ENCODE measurements at regions not wholly inside any gene's neighbourhood (a gene's known extent, or its start where the extent isn't known, plus 50 kb on each side); places are given as distances from the start of the nearest gene placed in this dataset.

- no peak for DNase-seq
Observed at GRCh38 chr4:116870686-116871085, 214.7 kb downstream of the TRAM1L1 start.

- no peak for DNase-seq
Observed at GRCh38 chr4:116866106-116866505, 219.3 kb downstream of the TRAM1L1 start.

DNA sequence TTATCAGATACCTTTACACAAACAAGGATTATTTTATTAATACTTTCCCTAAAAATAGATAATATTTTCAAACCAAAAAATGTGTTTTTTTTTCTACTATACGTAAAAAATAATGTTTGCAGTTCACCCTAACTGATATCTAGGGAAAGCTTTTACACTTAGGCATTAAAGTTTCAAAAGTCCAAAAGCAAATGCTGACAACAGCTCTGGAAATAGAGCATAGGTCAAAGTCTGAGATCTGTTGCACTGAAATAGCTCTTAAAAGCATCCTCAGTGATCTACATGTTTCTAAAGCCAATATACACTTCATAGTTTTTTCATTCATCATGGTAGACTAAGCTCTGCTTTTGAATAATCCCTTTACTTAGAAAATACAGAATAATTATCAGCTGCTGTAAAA, 222.8 kb downstream of the TRAM1L1 start:
- DNase-seq: no peak

- DNase-seq: no peak
Observed at GRCh38 chr4:116860891-116861290, 224.5 kb downstream of the TRAM1L1 start.

GRCh38 chr4:116849620-116850019, 235.8 kb downstream of the TRAM1L1 start:
- no peak for DNase-seq

- no peak for DNase-seq
Observed at GRCh38 chr4:116847616-116848015, 237.8 kb downstream of the TRAM1L1 start.

DNA sequence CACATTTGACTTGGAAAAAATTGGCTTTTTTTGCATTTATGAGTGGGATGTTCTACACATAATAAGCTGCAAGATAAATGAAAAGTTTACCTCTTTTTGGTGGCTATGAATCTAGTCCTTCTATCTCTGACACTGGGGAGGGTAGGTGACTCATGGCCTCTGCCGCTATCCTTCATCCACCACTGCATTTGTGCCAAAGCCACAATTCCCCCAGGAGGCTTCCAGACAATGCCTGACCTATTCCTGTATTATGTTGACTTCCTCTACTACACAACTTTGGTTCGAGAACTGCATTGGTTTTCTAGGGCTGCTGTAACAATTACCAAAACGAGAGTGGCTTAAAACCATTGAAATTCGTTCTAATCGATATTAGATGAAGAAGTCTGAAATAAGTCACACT, 245.6 kb downstream of the TRAM1L1 start:
- no peak for DNase-seq

DNA sequence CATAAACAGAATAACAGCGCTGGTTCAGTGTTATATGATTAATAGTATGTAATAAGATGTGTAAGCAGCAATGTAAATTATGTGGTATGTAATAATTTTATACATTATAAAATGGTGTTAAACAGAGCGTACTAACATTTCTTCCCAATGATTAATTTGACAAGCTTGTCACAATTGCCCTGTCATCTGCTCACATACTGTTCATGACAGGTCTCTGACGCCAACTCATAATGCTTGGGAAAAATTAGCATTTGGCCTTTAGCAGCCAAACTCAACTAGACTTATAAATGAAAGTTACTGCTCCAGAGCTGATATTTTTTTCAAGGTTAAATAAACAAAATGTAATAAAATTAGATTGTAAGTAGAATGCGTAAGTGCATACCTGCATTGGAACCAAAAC, 246.8 kb downstream of the TRAM1L1 start:
- DNase-seq: no peak

DNA sequence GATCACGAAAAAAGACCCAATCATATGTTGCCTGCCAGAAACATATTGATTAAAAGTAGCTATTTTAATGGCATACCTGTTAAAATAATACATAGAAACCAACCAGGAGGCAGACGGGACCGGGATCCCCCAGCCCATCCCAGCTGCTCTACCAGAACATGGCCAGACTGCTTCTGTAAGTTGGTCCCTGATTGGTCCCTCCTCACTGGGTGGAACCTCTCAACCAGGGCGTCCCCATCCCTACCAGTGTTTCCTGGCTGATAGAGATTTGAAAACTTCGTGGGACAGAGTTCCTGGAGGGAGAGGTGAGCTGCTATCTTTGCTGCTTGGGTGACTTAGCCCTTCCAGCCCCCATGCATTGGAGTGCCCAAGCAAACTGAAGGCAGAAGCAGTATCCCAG, 256.2 kb downstream of the TRAM1L1 start:
- no peak for DNase-seq

DNA sequence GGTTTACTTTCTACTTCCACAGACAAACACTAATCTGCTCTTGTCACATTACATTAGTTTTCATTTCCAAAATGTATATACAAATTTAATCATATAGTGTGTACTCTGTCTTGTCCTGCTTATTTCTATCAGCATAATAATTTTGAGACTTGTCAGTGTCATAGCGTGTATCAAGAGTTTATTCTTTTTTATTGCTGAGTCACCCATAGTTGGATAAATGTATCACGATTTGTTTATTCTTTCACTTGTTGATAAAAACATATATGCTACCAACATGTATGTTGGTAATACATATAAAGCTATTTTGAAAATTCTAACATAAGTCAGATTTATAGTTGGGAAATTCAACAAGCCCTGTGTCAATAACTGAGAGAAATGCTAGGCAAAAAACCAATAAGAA, 261.2 kb downstream of the TRAM1L1 start:
- DNase-seq: no peak

DNA sequence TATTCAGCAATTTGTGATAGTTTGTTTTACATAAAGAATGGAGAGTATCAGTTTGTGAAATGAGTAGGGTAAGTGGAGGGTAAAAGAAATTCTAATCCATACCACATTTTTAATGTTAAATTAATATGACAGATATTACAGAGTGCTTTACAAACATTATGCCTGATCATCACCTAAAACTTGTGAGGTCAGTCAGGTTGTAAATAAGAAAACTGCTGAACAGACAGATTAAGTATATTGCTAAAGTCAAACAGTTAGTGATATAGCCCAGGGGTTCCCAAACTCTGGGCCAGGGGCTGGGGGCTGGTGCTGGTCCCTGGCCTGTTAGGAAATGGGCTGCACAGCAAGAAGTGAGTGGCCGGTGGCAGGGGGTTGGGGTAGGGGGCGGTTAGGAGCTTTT, 273.6 kb downstream of the TRAM1L1 start:
- no peak for DNase-seq

DNA sequence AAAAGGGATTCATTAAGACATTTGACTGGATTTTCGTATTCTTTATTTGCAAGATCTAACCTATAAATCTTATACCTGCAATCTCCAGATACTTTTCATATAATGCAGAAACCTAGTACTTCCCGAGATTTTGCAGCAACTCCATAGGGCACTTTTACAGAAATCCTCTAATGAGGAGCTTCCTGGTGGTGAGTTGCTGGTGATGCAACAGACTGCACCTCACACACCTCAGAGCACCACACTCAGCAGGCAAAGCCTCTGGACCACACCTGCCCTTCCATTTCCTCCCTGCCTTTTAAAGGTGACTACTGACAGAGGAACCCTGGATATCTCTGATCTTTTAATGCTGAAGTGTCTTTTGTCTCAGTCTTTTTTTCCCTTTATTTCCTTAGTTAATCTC, 289.4 kb downstream of the TRAM1L1 start:
- no peak for DNase-seq

GRCh38 chr4:116788723-116789122, 296.7 kb downstream of the TRAM1L1 start:
- no peak for DNase-seq

DNA sequence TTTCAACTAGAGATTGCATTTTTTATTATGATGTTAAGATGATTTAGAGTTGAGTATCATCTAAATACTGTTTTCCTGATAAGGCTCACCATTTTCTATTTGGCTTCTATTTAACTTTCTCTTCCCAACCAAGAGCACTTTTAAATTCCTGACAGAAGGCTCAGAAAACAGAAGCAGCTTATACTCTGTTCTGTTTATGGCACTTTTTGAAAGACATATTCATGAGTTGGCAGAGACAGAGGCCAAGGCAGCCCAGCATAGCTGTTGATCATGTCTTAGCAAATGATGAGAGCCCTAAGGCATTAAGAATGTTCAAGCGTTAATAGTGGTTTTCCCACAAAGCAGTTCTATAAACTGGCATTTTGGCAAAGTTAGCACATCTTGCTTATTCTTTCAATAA, 330.3 kb downstream of the TRAM1L1 start:
- DNase-seq: no peak

DNA sequence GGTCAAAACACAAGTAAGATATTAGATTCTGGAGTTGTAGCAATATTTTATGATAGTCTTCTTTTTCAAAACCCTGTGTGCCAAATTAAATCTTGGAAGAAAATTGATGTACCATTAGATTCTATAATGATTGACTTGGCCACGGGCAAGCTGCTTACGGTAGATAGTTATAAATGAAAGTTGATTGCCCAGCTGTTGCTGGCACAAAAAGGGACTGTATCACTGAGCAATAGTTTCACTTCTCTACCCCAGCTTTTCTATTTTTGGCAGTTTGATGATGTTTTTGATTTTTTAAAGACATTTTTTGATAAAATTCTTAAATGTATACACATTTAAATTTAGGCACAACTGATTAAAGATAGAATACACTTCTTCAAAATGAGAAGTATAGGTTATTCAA, 333.3 kb downstream of the TRAM1L1 start:
- no peak for DNase-seq

DNA sequence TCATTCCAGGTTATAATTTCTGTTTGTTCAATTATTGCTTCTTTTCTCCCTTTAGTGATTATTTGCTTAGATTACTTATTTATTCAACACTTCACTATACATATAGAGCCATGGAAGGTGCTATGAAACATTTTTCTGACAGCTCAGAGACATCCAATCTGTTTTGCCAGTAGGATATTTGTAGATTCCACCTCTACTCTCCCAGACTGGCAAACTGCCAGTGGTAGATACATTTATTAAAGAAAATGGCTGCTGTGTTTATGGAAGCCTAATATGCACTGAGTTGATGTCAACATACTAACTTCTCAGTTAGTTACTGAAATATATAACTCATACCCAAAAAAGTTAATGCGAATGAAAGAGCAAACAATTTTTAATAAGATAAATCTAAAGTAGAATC, 348.6 kb downstream of the TRAM1L1 start:
- DNase-seq: no peak

DNA sequence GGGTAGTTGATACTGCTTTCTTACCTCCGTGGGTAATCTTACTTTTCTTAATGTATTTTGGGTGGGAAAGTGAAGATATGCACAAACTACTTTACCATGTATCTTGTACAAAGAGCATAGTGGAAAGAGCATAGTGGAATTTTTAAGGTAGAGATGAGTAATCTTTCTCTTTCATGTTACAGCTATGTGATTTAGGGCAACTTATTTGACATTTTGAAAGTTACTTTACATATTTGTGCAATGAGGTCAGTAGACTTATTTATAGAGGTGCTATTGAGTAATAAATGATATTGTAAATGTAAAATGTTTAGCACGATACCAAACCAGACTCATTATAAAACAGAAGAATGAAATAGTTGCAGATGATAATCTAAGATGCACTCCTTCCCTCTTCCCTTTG, 351.2 kb downstream of the TRAM1L1 start:
- DNase-seq: no peak

GRCh38 chr4:116733370-116733769, 352.0 kb downstream of the TRAM1L1 start:
- no peak for DNase-seq

DNA sequence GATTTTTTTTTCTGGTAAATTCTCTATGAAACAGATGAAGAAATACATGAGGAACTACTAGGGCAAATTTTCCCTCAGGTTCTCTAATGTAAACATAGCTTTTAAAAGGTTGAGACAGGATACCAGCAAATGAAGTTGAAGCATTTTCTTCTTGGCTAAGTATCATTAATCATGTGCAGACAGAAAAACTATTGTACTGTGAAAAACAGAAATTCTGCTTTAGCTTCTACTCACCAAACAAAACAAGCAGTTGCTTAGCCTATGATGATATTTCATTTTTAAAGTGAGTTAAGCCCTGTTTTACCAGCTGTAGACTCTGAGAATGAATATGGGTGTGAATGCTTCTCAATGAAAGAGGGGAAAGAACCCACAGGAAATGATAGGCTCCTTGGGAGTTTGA, 358.9 kb downstream of the TRAM1L1 start:
- DNase-seq: no peak

GRCh38 chr4:116724249-116724648, 361.1 kb downstream of the TRAM1L1 start:
- DNase-seq: no peak

GRCh38 chr4:116705466-116705865, 379.9 kb downstream of the TRAM1L1 start:
- no peak for DNase-seq

GRCh38 chr4:116702949-116703348, 382.4 kb downstream of the TRAM1L1 start:
- DNase-seq: no peak

GRCh38 chr4:116688536-116688935, 396.8 kb downstream of the TRAM1L1 start:
- no peak for DNase-seq

- DNase-seq: no peak
Observed at GRCh38 chr4:116668190-116668589, 417.2 kb downstream of the TRAM1L1 start.

DNA sequence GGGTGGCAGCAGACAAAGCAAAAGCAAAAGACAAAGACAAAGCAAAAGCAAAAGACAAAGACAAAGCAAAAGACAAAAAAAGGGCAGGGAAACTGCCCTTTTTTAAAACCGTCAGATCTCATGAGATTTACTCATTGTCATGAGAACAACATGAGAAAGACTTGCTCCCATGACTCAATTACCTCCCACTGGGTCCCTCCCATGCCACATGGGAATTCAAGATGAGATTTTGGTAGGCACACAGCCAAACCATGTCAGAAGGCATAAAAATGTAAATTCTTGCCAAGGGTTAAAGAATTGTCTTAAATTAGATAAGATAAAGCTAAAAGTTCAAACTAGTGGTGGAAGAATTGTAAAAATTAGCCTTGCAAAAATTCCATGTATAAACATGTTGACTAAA, 419.7 kb downstream of the TRAM1L1 start:
- no peak for DNase-seq

DNA sequence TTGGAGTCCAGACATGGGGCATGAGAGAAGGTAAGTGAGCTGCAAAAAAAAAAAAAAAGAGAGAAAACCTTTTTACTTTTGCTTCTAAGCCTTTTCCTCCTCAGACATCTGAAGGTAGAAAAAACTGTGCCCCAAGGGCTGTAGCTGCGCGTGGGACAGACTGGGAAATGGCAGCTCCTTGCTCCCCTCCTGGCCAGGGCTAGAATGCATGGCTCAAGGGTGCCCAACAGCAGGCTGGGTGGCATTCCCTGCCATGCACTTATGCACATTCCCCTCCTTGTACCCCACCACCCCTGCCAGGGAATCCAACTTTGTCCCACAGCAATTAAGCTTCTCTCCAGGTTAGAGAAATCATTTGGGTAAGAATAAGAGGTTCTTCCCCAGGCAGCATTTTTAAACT, 421.2 kb downstream of the TRAM1L1 start:
- DNase-seq: no peak

Measured in amniotic stem cell (primary cell).